ENCODE measurements at regions not wholly inside any gene's neighbourhood (a gene's known extent, or its start where the extent isn't known, plus 50 kb on each side); places are given as distances from the start of the nearest gene placed in this dataset.

GRCh38 chr10:88067737-88068136 is 204.3 kb downstream of the PTEN start:
- TF ChIP-seq CTCF (IDR thresholded peaks at IDR 0.05; ENCODE audit: low read depth, low read length) = no peak
- no peak for TF ChIP-seq EZH2phosphoT487 (IDR thresholded peaks at IDR 0.05; ENCODE audit: low read depth)
